ENCODE measurements at regions not wholly inside any gene's neighbourhood (a gene's known extent, or its start where the extent isn't known, plus 50 kb on each side); places are given as distances from the start of the nearest gene placed in this dataset.
A peak's percentile ranks its signal among the peaks of the same experiment; 100 is the strongest.

DNA sequence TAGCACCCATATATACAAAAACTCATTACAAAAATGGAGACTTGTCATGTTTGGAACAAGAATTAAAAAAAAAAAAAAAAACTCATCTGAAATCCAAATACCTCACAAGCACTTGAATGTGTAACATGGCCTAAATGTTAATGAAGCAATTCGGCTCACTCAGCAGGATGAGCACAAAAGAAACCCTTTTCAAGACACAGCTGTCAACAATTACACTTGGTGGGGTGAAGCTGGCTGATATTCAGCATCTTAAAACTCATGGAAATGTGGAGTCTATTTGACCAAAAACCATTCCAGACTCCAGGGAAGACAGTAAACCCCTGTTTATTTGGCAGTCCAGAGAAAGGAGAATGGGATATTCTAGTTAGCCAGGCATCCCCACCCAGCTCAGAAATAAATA lies 205.4 kb upstream of the TSC22D2 start:
- TF ChIP-seq, protein P1, sequence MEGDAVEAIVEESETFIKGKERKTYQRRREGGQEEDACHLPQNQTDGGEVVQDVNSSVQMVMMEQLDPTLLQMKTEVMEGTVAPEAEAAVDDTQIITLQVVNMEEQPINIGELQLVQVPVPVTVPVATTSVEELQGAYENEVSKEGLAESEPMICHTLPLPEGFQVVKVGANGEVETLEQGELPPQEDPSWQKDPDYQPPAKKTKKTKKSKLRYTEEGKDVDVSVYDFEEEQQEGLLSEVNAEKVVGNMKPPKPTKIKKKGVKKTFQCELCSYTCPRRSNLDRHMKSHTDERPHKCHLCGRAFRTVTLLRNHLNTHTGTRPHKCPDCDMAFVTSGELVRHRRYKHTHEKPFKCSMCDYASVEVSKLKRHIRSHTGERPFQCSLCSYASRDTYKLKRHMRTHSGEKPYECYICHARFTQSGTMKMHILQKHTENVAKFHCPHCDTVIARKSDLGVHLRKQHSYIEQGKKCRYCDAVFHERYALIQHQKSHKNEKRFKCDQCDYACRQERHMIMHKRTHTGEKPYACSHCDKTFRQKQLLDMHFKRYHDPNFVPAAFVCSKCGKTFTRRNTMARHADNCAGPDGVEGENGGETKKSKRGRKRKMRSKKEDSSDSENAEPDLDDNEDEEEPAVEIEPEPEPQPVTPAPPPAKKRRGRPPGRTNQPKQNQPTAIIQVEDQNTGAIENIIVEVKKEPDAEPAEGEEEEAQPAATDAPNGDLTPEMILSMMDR (conservative IDR thresholded peaks at IDR 0.05; ENCODE audit: low read depth): no peak
- POLR2A ChIA-PET (ENCODE audit: low non-redundant PET): no interaction called here
- CTCF ChIA-PET: interaction anchor here (0.6 to 1.1 kb wide), 2 partner anchors 19 to 269 kb away, joined by 3 read pairs; no protein-coding TSS in a partner anchor
- no peak overlapping the region for H3K27ac ChIP-seq
- DNase-seq (ENCODE audit: low spot score): no peak

GRCh38 chr3:150194957-150195356 lies 213.1 kb upstream of the TSC22D2 start:
- DNase-seq (ENCODE audit: low spot score): no peak
- ChIA-PET POLR2A (ENCODE audit: low non-redundant PET) (no interaction called here), CTCF (no interaction called here)
- TF ChIP-seq, protein P1 (conservative IDR thresholded peaks at IDR 0.05; ENCODE audit: low read depth): no peak
- H3K27ac ChIP-seq: no peak overlapping the region

- TF ChIP-seq, protein P1 (conservative IDR thresholded peaks at IDR 0.05; ENCODE audit: low read depth): no peak
- DNase-seq (ENCODE audit: low spot score): no peak
- H3K27ac ChIP-seq: no peak overlapping the region
- ChIA-PET CTCF (interaction anchor here (0.8 kb wide), 1 partner anchor 49 kb away, joined by 5 read pairs; no protein-coding TSS in a partner anchor), POLR2A (ENCODE audit: low non-redundant PET) (no interaction called here)
These were observed 213.6 kb upstream of the TSC22D2 start for GRCh38 chr3:150194513-150194912.

DNA sequence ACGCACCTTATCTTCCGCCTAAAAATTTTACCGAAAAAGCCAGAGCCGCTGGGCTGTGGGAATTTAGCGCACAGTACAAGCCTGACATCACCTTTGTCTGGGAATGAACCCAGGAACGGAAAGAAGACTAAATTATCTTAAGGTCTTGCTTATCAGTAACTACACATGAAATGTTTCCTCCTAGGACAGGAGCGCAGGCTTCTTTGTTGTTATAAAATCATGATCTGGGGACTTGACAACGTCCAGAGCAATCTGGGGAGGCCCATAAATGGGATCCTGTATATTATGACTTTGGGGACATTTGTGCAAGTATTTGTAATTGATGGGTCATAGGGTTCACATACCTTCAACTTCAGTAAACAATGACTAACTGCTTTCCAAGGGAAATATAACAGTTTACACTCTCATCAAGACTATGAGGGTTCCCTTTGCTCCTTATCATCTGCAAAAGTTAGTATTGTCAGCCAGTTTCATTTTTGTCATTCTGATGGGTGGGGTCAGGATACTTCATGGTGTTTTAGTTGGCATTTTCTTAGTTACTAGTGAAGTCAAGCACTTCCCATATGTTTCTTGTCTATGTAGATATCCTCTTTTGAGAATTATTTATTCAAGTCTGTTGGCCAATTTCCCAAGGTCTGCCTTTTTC lies 213.9 kb upstream of the PFN2 start:
- DNase-seq (ENCODE audit: low spot score): peak; percentile 14
- CTCF ChIA-PET: interaction anchor here (0.5 to 1.2 kb wide), 13 partner anchors 13 to 311 kb away, joined by 3 to 21 read pairs (median 3); no protein-coding TSS in a partner anchor
- POLR2A ChIA-PET (ENCODE audit: low non-redundant PET): interaction anchor here (0.5 to 0.6 kb wide), 2 partner anchors 19 to 214 kb away, joined by 3 to 4 read pairs; no protein-coding TSS in a partner anchor
- H3K27ac ChIP-seq: no peak overlapping the region
- TF ChIP-seq, protein P1 (conservative IDR thresholded peaks at IDR 0.05; ENCODE audit: low read depth): peak; percentile 31

DNA sequence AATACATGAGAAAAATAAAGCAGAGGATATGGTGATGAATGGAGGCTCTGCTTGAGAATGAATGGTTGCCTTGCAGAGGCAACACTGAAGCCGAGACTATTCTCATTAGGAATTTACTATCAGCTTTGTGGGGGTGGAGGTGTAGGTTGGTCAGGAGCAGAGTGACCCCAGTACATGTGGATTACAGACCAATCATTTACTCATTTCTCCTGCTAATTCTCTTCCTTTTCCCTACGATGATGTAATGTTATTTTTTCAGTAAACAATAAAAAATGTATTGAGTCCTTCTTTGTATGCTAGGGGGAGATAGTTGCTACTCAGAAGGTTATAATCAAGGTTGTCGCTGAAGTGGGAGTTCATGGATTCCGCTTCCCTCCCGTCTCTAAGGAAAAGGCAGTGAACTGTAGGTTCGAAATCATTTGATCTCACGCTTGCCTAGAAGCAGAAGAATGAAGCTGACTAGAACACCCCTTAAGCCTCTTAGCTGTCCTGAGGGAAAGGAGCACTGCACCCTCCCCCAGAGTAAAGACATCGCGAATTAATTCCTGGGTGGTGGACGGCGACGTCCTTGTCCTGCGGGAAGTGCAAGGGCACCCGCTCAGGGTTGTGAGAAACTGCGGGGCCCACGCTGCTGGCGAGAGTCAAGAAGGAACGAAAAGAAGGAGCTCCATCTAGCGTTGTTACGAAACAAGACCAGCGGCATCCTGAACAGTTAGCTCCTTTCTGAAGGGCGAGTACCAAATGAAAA lies 213.2 kb upstream of the PFN2 start:
- no peak overlapping the region for H3K27ac ChIP-seq
- DNase-seq (ENCODE audit: low spot score): peak; percentile 59
- CTCF ChIA-PET: interaction anchor here (0.5 to 1.2 kb wide), 13 partner anchors 13 to 311 kb away, joined by 3 to 21 read pairs (median 3); no protein-coding TSS in a partner anchor
- TF ChIP-seq, protein P1 (conservative IDR thresholded peaks at IDR 0.05; ENCODE audit: low read depth): peak; percentile 77
- POLR2A ChIA-PET (ENCODE audit: low non-redundant PET): interaction anchor here (0.5 to 0.6 kb wide), 2 partner anchors 20 to 214 kb away, joined by 3 to 4 read pairs; no protein-coding TSS in a partner anchor

DNA sequence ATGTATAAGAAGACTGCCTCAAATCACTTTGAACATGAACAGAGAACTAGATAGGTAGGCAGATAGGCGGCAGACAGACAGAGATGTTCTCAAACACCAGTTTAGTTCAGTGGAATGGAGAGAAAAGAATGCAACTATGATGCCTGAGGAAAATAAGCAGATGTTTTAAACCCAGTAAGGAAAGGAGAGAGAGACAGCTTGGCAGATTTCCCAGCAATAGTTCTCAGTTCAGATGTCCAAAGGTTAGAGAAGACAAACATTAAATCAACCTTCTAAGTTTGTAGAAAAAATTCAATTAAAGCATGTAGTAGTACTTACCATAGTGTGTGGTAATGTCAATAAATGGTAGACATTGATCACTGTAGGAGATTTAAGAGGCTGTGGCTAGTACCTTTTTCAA lies 209.6 kb upstream of the PFN2 start:
- POLR2A ChIA-PET (ENCODE audit: low non-redundant PET): no interaction called here
- CTCF ChIA-PET: no interaction called here
- H3K27ac ChIP-seq: no peak overlapping the region
- DNase-seq (ENCODE audit: low spot score): no peak
- TF ChIP-seq, protein P1 (conservative IDR thresholded peaks at IDR 0.05; ENCODE audit: low read depth): no peak

All from RWPE1 (cell line).